ENCODE measurements at regions not wholly inside any gene's neighbourhood (a gene's known extent, or its start where the extent isn't known, plus 50 kb on each side); places are given as distances from the start of the nearest gene placed in this dataset.

DNA sequence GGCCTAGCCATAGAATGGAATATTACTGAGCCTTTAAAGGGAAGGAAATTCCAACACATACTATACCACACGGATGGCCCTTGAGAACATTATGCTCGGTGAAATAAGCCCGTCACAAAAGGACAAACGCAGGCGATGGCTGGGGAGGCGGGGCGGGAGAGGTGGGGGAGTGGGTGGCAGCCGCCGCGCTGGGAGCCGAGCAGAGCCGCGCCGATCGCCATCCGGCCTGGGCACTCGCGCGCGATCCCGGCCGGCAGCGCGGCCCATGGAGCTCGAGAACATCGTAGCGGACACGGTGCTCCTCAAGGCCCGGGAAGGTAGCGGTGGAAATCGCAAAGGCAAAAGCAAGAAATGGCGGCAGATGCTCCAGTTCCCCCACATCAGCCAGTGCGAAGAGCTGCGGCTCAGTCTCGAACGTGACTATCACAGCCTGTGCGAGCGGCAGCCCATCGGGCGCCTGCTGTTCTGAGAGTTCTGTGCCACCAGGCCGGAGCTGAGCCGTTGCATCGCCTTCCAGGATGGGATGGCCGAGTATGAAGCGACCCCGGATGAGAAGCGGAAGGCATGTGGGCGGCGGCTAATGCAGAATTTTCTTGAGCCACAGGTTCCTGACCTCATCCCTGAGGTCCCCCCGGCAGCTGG lies 140.1 kb downstream of the ZDHHC20 start:
- no peak for DNase-seq (ENCODE audit: low read depth)

GRCh38 chr13:21319869-21320641 lies 139.0 kb downstream of the ZDHHC20 start:
- DNase-seq (ENCODE audit: low read depth): no peak

GRCh38 chr13:21320642-21321034 lies 138.5 kb downstream of the ZDHHC20 start:
- no peak for DNase-seq (ENCODE audit: low read depth)

- DNase-seq (ENCODE audit: low read depth): no peak
These were observed 137.8 kb downstream of the ZDHHC20 start for GRCh38 chr13:21321269-21321668.

- DNase-seq (ENCODE audit: low read depth): no peak
These were observed 136.7 kb downstream of the ZDHHC20 start for GRCh38 chr13:21322327-21322965.

Measured in T follicular helper cell (primary cell).